ENCODE measurements at regions not wholly inside any gene's neighbourhood (a gene's known extent, or its start where the extent isn't known, plus 50 kb on each side); places are given as distances from the start of the nearest gene placed in this dataset.

- no peak for TF ChIP-seq CTCF (IDR thresholded peaks at IDR 0.05; ENCODE audit: insufficient read depth, low read length)
- TF ChIP-seq GABPA (IDR thresholded peaks at IDR 0.05; ENCODE audit: low read depth), result no peak
Observed at GRCh38 chr6:97901531-97901930, 618.5 kb upstream of the MMS22L start.

Measured in HL-60 (cell line).